SK-N-SH treated with all-trans-retinoic acid at 6 μM for 48 hours (cell line): ENCODE measurements at regions not wholly inside any gene's neighbourhood (a gene's known extent, or its start where the extent isn't known, plus 50 kb on each side); places are given as distances from the start of the nearest gene placed in this dataset.

Experiments
- ARNTL ChIP-seq: fragments of 450-650 bp; formaldehyde crosslinking; IDR thresholded peaks from 2 replicates; pipeline ENCODE4 v1.5.0; 2020; ENCODE audit warnings: low read depth, mild to moderate bottlenecking, moderate library complexity, borderline replicate concordance
- TCF4 ChIP-seq: fragments of 250-450 bp; sonication (Bioruptor Pico); IDR thresholded peaks from 2 replicates; pipeline ENCODE4 v1.8.0; 2021; ENCODE audit warnings: mild to moderate bottlenecking, moderate library complexity, borderline replicate concordance
- TOX ChIP-seq: fragments of 250-450 bp; sonication (Bioruptor Pico); IDR thresholded peaks from 2 replicates; pipeline ENCODE4 v1.8.0; 2021; ENCODE audit warnings: mild to moderate bottlenecking, moderate library complexity, borderline replicate concordance
- ZNF8 ChIP-seq: fragments of 450-650 bp; formaldehyde crosslinking; IDR thresholded peaks from 2 replicates; pipeline ENCODE4 v1.5.0; 2020; ENCODE audit warnings: mild to moderate bottlenecking, moderate library complexity
- TF ChIP-seq, protein P1 (sequence below): fragments of 250-450 bp; sonication (Bioruptor Pico); IDR thresholded peaks from 2 replicates; pipeline ENCODE4 v1.8.0; 2020; ENCODE audit warnings: mild to moderate bottlenecking, moderate library complexity, borderline replicate concordance

DNA sequence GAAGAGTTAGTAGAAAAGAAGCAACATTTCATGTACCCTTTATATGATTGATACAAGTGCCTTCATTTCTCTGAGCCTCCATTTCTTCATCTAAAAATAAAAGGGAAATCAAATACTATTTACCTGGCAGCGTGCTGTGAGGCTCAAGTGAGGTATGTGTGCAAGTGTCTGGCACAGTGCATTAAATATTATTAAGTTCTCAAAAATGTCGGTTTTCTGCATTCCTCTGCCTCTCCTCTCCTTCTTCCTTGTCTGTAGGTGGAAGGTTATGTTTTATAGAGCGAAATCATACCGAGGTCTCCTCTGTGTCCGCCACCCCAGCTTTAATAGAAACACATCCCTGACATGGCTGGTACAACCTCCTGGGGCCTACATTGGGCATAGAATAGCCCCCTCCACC is 93.0 kb downstream of the FGF18 start:
- TF ChIP-seq TOX (no peak), ARNTL (no peak), TCF4 (CRISPR knock-in tag) (no peak), ZNF8 (no peak)
- TF ChIP-seq, protein P1, sequence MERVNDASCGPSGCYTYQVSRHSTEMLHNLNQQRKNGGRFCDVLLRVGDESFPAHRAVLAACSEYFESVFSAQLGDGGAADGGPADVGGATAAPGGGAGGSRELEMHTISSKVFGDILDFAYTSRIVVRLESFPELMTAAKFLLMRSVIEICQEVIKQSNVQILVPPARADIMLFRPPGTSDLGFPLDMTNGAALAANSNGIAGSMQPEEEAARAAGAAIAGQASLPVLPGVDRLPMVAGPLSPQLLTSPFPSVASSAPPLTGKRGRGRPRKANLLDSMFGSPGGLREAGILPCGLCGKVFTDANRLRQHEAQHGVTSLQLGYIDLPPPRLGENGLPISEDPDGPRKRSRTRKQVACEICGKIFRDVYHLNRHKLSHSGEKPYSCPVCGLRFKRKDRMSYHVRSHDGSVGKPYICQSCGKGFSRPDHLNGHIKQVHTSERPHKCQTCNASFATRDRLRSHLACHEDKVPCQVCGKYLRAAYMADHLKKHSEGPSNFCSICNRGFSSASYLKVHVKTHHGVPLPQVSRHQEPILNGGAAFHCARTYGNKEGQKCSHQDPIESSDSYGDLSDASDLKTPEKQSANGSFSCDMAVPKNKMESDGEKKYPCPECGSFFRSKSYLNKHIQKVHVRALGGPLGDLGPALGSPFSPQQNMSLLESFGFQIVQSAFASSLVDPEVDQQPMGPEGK (CRISPR knock-in tag) = no peak
